Activated T-helper 1 cell treated with anti-CD3 and anti-CD28 coated beads, Interleukin-12 subunit alpha, Interleukin-12 subunit beta, Interleukin-2, Interleukin-4 antibody, amounts not matched to agents 30 ng/mL and 10 ng/mL and 1 ng/mL, durations not matched to agents 14 hours and 24 hours and 36 hours (primary cell): ENCODE measurements at regions not wholly inside any gene's neighbourhood (a gene's known extent, or its start where the extent isn't known, plus 50 kb on each side); places are given as distances from the start of the nearest gene placed in this dataset.

Source experiments
- DNase-seq: peaks from one replicate; pipeline ENCODE4 v3.0.0; 2021; ENCODE audit warnings: low spot score
- H3K27ac Mint-ChIP-seq: one replicate; pipeline ENCODE4 v1.8.0; 2021; ENCODE audit warnings: mild to moderate bottlenecking, mixed read lengths
- H3K27me3 Mint-ChIP-seq: one replicate; pipeline ENCODE4 v1.8.0; 2022; ENCODE audit warnings: mild to moderate bottlenecking, moderate library complexity, mixed read lengths; ENCODE audit not compliant: insufficient read depth
- H3K36me3 Mint-ChIP-seq: one replicate; pipeline ENCODE4 v1.8.0; 2021; ENCODE audit warnings: low read depth, mixed read lengths
- H3K4me1 Mint-ChIP-seq: one replicate; pipeline ENCODE4 v1.8.0; 2021; ENCODE audit warnings: low read depth, mixed read lengths
- H3K4me3 Mint-ChIP-seq: one replicate; pipeline ENCODE4 v1.8.0; 2021; ENCODE audit warnings: mild to moderate bottlenecking, moderate library complexity, mixed read lengths
- H3K9me3 Mint-ChIP-seq: one replicate; pipeline ENCODE4 v1.8.0; 2021; ENCODE audit warnings: mixed read lengths
- intact Hi-C: fragments of 100-400 bp; cut with micrococcal nuclease; formaldehyde crosslinking; loops from one replicate; pipeline ENCODE4 v1.15.1; 2024

DNA sequence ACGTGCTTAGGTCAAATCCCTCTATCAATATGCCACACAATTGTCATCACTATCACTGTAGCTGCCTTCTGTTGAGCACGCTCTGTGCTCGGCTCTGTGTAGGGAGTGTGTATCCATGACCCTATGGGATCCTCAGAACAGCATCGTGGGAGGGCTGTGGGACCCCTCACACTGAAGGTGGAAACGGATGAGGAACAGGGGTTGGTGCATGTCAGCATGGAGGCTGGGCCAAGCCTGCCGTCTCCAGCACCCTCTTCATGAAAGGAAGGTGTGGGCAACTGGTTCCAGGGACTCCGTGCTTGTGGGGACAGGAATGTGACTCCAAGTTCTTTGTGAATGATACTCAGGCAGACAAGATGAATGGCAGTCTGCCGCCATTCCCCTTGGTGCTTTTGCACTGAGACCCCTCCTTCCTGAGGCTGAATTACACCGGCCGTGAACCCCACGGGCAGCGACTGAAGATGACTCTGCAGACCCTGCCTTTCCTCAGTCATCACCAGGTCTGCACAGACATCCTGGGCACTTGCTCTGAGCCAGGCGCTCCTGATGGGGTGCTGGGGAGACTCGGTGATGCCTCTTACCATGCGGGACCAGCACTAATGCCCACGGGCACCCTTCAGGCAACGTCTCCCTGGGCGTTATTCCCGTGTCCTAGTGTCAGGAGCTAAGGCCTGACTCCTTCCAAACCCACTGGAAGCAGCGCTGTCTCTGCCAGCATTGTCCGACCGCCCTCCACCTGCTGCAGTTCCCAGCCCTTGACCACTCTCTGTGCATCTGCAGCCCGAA lies 495.2 kb downstream of the TCERG1L start:
- no peaks in the 10 kb centered on the region for H3K27me3 Mint-ChIP-seq
- H3K4me1 Mint-ChIP-seq: no peaks in the 10 kb centered on the region
- H3K36me3 Mint-ChIP-seq: no peaks in the 10 kb centered on the region
- H3K9me3 Mint-ChIP-seq: peaks cover 10% of the 10 kb centered on the region
- no peak for DNase-seq
- intact Hi-C loops: loop anchor here (5.0 kb wide), 1 partner anchor 1274 kb away; no protein-coding TSS in a partner anchor
- H3K4me3 Mint-ChIP-seq: no peak overlapping the region
- H3K27ac Mint-ChIP-seq: no peak overlapping the region

DNA sequence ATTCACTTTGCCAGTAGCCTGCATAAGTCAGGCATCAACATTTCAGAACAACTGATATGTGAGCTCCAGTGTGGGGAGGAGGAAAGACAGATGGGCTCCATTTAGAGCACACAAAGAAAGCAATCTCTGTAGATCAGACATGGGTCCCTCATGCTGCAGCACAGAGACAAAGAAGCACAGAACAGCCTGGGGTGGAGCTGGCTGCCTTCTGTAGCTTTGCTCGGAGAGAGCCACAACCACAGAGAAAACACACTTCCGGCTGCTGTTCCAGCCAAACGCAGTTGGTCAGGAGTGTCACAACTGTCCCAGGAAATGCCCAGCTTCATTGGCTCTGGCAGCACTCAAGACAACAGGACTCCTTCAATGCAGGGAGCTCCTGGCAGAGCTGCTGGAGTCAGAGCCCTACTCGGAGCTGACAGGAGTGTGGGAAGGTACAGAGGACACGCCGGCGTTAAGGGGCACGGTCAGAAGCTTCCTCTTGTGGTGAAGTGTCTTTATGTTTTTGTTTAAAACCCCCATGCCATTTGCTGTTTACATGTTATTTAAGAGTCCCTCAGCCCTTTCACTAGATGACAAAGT lies 494.4 kb downstream of the TCERG1L start:
- intact Hi-C loops: loop anchor here (5.0 kb wide), 1 partner anchor 1275 kb away; no protein-coding TSS in a partner anchor
- Mint-ChIP-seq H3K4me3 (no peak overlapping the region), H3K9me3 (peaks cover 10% of the 10 kb centered on the region), H3K27ac (no peak overlapping the region), H3K4me1 (no peaks in the 10 kb centered on the region), H3K36me3 (no peaks in the 10 kb centered on the region), H3K27me3 (no peaks in the 10 kb centered on the region)
- DNase-seq: no peak

DNA sequence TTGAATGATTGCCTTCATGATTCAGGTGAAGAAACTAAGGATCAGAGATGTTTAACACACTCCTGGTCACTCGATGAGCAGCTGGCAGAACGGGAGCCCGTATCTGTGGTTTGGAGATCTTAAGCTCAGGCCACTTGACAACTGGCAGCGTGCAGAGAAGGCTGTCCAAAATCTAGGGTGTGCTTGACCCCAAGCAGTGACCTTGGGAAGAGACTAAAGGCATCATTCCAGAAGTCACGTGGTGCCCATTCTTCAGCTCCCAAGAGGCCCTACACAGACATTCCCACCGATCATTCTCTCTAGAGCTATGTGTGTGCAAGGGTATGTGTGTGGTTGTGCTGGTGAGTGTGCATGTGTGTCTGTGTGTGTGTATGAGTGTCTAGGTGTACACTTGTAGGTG lies 493.8 kb downstream of the TCERG1L start:
- DNase-seq: no peak
- Mint-ChIP-seq H3K27me3 (no peaks in the 10 kb centered on the region), H3K27ac (no peak overlapping the region), H3K4me1 (no peaks in the 10 kb centered on the region), H3K36me3 (no peaks in the 10 kb centered on the region), H3K4me3 (no peak overlapping the region), H3K9me3 (peaks cover 10% of the 10 kb centered on the region)
- intact Hi-C loops: loop anchor here (5.0 kb wide), 1 partner anchor 1275 kb away; no protein-coding TSS in a partner anchor

DNA sequence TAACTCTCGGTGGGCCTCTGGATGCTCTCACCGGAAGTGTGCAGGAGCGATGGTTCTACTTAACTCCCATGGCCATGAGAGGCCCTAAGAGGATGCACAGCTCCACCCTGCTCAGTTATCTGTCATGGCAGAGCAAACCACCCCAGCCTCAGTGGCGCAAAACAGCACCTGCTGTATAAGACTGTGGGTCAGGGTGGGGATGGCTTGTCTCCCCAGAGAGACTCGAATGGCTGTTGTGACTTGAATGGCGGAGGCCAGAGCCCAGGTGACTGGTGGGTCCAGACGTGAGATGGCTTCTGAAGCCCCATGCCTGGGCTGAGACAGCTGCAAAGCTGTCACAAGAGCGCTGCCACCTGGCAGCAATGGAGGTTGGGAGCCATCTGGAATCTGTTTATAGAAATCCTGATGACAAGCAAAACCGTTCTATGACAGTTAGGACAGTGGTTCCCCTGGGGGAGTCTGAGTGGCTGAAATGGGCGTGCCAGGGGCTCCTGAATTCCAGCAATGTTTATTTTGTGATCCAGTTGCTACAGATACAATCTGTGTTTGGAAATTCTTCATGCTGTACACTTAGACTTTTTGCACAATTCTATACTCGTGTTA lies 490.5 kb downstream of the TCERG1L start:
- intact Hi-C loops: no loop called here
- Mint-ChIP-seq H3K27ac (no peak overlapping the region), H3K9me3 (peaks cover 16% of the 10 kb centered on the region), H3K36me3 (no peaks in the 10 kb centered on the region), H3K4me1 (no peaks in the 10 kb centered on the region), H3K27me3 (no peaks in the 10 kb centered on the region), H3K4me3 (no peak overlapping the region)
- no peak for DNase-seq

DNA sequence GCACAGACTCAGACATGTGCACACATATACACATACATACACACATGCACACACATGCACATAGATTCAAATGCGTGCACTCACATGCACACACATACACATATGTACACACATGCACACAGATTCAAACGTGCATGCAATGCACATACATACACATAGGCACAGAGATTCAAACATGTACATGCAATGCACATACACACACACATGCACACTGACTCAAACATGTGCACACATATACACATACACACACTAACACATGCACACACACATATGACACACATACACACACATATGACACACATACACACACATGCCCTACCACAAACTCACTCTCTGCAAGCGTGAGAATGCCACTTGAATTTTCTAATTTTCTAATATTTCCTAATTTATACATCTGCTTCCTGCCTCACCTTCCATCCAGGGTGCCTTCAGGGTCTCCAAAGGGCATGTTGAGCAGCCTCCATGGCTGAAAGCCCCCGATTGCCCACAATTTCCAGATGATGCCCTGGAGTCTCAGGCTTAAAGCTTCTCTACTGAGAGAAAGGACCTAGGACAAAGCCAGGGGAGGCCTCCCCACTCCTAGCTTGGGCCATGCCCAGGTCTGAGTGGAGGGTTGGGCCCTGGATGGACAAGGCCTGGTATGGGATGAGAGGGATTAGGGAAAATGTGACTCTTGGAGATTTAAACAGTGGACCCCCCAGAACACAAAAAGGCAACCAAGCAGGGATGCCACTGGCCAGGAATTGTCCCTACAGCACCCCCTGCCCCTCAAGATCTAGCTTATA lies 487.1 kb downstream of the TCERG1L start:
- no peaks in the 10 kb centered on the region for H3K4me1 Mint-ChIP-seq
- H3K9me3 Mint-ChIP-seq: peaks cover 13% of the 10 kb centered on the region
- intact Hi-C loops: no loop called here
- H3K36me3 Mint-ChIP-seq: no peaks in the 10 kb centered on the region
- DNase-seq: no peak
- H3K27me3 Mint-ChIP-seq: no peaks in the 10 kb centered on the region
- no peak overlapping the region for H3K27ac Mint-ChIP-seq
- no peak overlapping the region for H3K4me3 Mint-ChIP-seq

DNA sequence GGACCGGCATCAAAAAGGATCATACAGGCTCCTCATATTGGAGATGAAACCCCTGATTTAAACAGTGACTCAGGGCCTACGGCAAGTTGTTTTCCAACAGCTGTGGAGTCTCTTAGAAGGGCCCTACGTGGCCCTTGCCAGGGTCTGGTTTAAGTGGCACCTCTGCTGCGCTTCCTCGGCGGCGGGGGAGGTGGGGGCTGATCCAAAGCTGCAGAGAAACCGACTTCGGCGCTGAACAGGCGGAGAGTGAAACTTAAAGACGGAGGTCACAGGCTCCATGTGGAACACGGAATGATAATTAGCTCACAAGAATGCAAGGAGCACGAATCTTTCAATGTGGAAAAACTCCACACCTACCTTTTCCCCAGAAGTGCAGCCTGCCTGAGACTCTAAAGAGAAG lies 477.9 kb downstream of the TCERG1L start:
- no peaks in the 10 kb centered on the region for H3K9me3 Mint-ChIP-seq
- no peak overlapping the region for H3K4me3 Mint-ChIP-seq
- no peak overlapping the region for H3K27ac Mint-ChIP-seq
- intact Hi-C loops: no loop called here
- H3K36me3 Mint-ChIP-seq: no peaks in the 10 kb centered on the region
- H3K27me3 Mint-ChIP-seq: no peaks in the 10 kb centered on the region
- H3K4me1 Mint-ChIP-seq: no peaks in the 10 kb centered on the region
- no peak for DNase-seq

DNA sequence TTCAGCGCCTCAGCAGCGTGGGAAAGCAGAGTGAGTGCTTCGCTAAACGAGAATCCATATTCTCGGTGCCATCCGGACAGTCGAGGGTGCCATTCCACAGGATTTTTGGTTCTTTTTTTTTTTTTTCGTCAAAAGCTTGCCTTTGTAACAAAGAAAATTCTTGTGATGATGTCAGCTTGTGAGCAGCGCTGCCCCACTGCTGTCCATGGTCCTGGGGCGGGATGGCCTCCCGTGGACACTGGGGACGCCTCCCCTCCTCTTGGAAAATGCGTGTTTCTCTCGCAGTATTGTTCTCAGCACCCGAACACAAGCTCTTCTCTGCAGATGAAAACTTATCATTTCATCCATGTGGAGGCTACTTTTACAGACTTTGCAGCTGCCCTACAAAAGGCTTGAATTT lies 477.4 kb downstream of the TCERG1L start:
- Mint-ChIP-seq H3K36me3 (no peaks in the 10 kb centered on the region), H3K27me3 (no peaks in the 10 kb centered on the region), H3K4me1 (no peaks in the 10 kb centered on the region), H3K4me3 (no peak overlapping the region), H3K9me3 (no peaks in the 10 kb centered on the region), H3K27ac (no peak overlapping the region)
- intact Hi-C loops: no loop called here
- DNase-seq: no peak

DNA sequence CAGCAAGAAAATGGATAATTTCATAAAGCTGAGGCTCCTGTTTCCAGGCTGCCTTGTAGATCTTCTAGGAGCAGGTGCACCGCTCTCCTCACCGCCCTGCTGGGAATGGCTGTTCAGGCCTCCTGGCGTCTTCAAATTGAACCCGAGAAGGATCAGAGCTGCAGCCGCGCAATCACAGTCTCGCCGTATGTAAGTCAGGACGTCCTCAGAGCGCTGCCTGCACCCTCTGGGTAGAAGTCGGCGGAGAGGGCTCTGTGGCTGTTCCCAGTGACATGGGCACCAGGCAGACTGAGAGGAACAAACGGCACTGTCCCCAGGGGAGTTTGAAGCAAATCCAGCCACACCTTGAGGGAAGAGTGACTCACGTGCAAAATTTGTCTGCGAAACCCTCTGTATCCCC lies 476.9 kb downstream of the TCERG1L start:
- no peak for DNase-seq
- H3K4me1 Mint-ChIP-seq: no peaks in the 10 kb centered on the region
- intact Hi-C loops: no loop called here
- H3K9me3 Mint-ChIP-seq: no peaks in the 10 kb centered on the region
- no peaks in the 10 kb centered on the region for H3K36me3 Mint-ChIP-seq
- H3K27me3 Mint-ChIP-seq: no peaks in the 10 kb centered on the region
- no peak overlapping the region for H3K27ac Mint-ChIP-seq
- no peak overlapping the region for H3K4me3 Mint-ChIP-seq

DNA sequence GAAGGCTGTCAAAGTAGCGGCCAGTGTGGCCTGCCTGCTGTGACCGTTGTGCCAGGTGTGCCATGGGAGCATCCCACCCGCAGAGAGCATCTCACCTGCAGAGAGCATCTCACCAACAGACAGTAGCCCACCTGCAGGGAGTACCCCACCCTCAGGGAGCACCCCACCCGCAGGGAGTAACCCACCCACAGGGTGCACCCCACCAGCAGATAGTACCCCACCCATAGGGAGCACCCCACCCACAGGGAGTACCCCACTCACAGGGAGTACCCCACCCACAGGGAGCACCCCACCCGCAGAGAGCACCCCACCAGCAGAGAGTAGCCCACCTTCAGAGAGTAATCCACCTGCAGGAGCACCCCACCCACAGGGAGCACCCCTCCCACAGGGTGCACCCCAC lies 476.5 kb downstream of the TCERG1L start:
- DNase-seq: no peak
- H3K4me3 Mint-ChIP-seq: no peak overlapping the region
- H3K9me3 Mint-ChIP-seq: no peaks in the 10 kb centered on the region
- H3K36me3 Mint-ChIP-seq: no peaks in the 10 kb centered on the region
- intact Hi-C loops: no loop called here
- H3K27ac Mint-ChIP-seq: no peak overlapping the region
- H3K27me3 Mint-ChIP-seq: no peaks in the 10 kb centered on the region
- H3K4me1 Mint-ChIP-seq: no peaks in the 10 kb centered on the region

DNA sequence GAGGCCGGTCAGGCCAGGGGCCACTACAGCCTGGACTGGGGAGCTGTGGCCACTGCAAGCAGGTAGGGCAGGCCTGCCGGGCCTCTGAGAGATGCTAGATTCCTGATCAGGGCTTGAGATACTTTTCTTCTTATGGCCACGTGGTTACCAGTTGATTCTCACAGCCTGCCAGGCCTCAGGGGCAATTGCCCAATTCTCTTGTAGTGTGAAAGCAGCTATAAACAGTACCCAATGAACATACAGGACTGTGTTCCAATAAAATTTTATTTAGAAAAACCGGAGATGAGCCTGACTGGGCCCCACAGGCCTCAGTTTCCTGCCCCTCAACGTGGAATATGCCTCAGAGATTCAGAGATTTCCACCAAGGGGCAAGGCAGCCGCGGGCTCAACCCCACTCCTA lies 475.2 kb downstream of the TCERG1L start:
- DNase-seq: no peak

DNA sequence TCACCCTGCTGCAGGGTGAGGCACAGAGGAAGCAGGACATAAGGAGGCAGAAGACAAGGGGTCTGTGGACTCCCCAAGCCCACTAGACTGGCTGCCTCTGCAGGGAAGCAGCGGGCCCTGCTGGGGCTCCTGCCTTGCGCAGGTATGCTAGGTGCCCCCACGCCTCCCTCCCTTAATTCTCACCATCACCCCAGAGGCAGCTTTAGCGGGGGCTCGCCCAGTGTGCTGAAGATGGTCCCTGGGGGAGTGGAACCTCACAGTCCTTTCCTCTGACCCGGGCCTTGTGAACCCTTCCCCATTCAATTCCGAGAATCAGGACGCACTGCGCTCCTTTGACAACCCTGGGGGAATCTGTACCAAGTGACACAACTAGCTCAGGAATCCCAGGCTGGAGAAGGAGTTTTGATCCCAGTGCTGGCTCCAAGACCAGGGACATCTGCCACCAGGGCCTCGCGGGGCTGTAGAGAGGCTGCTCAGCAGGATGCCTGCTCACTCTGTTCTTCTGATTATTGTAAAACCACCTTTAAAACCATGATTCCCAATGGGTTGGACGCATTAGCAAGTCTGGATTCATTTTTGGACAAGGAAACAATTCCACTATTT lies 468.4 kb downstream of the TCERG1L start:
- H3K36me3 Mint-ChIP-seq: no peaks in the 10 kb centered on the region
- no peaks in the 10 kb centered on the region for H3K9me3 Mint-ChIP-seq
- DNase-seq: no peak
- H3K4me1 Mint-ChIP-seq: no peaks in the 10 kb centered on the region
- H3K27ac Mint-ChIP-seq: no peak overlapping the region
- intact Hi-C loops: no loop called here
- H3K27me3 Mint-ChIP-seq: no peaks in the 10 kb centered on the region
- H3K4me3 Mint-ChIP-seq: no peak overlapping the region

More for the DNA sequence above, 475.2 kb downstream of the TCERG1L start:
- H3K9me3 Mint-ChIP-seq: no peaks in the 10 kb centered on the region
- H3K27me3 Mint-ChIP-seq: no peaks in the 10 kb centered on the region
- intact Hi-C loops: no loop called here
- H3K36me3 Mint-ChIP-seq: no peaks in the 10 kb centered on the region
- no peak overlapping the region for H3K27ac Mint-ChIP-seq
- no peak overlapping the region for H3K4me3 Mint-ChIP-seq
- no peaks in the 10 kb centered on the region for H3K4me1 Mint-ChIP-seq

DNA sequence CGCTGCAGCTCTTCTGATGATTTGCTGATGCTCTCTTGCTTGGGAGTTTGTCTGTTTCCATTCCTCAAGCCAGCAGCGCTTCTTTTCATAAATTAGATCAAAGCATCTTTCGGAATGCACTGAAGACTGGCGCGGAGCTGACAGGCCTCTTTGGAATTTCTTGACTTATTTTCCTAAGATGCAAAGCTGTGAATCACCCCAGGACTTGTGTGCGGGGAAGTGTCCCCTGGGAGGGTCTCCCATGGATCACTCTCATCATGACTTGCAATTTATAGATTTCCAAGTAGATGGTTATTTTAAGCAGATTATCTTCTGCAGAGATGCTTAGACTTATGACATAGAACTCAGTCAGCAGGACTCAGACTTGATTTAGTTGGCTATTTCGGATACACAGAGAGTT lies 467.2 kb downstream of the TCERG1L start:
- intact Hi-C loops: no loop called here
- Mint-ChIP-seq H3K27me3 (no peaks in the 10 kb centered on the region), H3K4me3 (no peak overlapping the region), H3K36me3 (no peaks in the 10 kb centered on the region), H3K27ac (no peak overlapping the region), H3K4me1 (no peaks in the 10 kb centered on the region), H3K9me3 (no peaks in the 10 kb centered on the region)
- no peak for DNase-seq
